ENCODE measurements at regions not wholly inside any gene's neighbourhood (a gene's known extent, or its start where the extent isn't known, plus 50 kb on each side); places are given as distances from the start of the nearest gene placed in this dataset.

- no peak for TF ChIP-seq CTCF (IDR thresholded peaks at IDR 0.05 in 4 of 5, conservative IDR thresholded peaks at IDR 0.05 in 1 of 5)
- no peak for TF ChIP-seq POLR2A (IDR thresholded peaks at IDR 0.05)
Measured at GRCh38 chr3:178369811-178370210, 166.4 kb upstream of the KCNMB2 start.
